Activated T-cell treated with anti-CD3 and anti-CD28 coated beads, Interleukin-2, amount 50 U/mL, for 72 hours (primary cell): ENCODE measurements at regions not wholly inside any gene's neighbourhood (a gene's known extent, or its start where the extent isn't known, plus 50 kb on each side); places are given as distances from the start of the nearest gene placed in this dataset.
"Not testable (repeated sequence)": the region's sequence is repeated elsewhere in the genome, so short reads cannot be mapped to it uniquely, and the experiment has no call there.

ENCODE experiments used
- ATAC-seq, 2 donors: fragments of 150-1000 bp; cut with Tn5 transposase; replicated peaks in 1 of 2; 2 replicates each; pipeline ENCODE4 v1.10.0; 2021; ENCODE audit warnings: moderate library complexity in 2 of 2, mild to moderate bottlenecking in 1 of 2
- DNase-seq, 2 donors: peaks; one replicate each; pipeline ENCODE4 v3.0.0; 2021 to 2022; ENCODE audit warnings: mixed read lengths in 1 of 2
- H3K27ac Mint-ChIP-seq: one replicate; pipeline ENCODE4 v1.8.0; 2022; ENCODE audit warnings: mild to moderate bottlenecking, moderate library complexity, mixed read lengths
- H3K27me3 Mint-ChIP-seq: one replicate; pipeline ENCODE4 v1.8.0; 2022; ENCODE audit warnings: low read depth, mixed read lengths
- H3K36me3 Mint-ChIP-seq, 2 donors: one replicate each; pipeline ENCODE4 v1.8.0; 2022; ENCODE audit warnings: mixed read lengths in 2 of 2, mild to moderate bottlenecking in 1 of 2; ENCODE audit not compliant: insufficient read depth in 2 of 2
- H3K4me1 Mint-ChIP-seq: one replicate; pipeline ENCODE4 v1.8.0; 2022; ENCODE audit warnings: low read depth, mixed read lengths
- H3K4me3 Mint-ChIP-seq, 2 donors: one replicate each; pipeline ENCODE4 v1.8.0; 2022; ENCODE audit warnings: mild to moderate bottlenecking in 2 of 2, mixed read lengths in 2 of 2, moderate library complexity in 2 of 2
- H3K9me3 Mint-ChIP-seq, 2 donors: one replicate each; pipeline ENCODE4 v1.8.0; 2022; ENCODE audit warnings: mixed read lengths in 2 of 2

DNA sequence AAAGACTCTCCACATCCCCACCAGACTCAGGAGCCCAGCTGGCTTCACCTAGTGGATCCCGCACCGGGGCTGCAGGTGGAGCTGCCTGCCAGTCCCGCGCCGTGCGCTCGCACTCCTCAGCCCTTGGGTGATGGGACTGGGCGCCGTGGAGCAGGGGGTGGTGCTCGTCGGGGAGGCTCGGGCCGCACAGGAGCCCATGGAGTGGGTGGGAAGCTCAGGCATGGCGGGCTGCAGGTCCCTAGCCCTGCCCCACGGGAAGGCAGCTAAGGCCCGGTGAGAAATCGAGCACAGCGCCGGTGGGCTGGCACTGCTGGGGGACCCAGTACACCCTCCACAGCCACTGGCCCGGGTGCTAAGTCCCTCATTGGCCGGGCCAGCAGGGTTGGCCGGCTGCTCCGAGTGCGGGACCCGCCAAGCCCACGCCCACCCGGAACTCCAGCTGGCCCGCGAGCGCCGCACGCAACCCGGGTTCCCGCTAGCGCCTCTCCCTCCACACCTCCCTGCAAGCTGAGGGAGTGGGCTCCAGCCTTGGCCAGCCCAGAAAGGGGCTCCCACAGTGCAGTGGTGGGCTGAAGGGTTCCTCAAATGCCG lies 93.2 kb upstream of the CCBE1 start:
- not testable (repeated sequence) for H3K4me1 Mint-ChIP-seq, H3K4me3 Mint-ChIP-seq, H3K36me3 Mint-ChIP-seq, H3K9me3 Mint-ChIP-seq, H3K27me3 Mint-ChIP-seq, ATAC-seq, DNase-seq, H3K27ac Mint-ChIP-seq

DNA sequence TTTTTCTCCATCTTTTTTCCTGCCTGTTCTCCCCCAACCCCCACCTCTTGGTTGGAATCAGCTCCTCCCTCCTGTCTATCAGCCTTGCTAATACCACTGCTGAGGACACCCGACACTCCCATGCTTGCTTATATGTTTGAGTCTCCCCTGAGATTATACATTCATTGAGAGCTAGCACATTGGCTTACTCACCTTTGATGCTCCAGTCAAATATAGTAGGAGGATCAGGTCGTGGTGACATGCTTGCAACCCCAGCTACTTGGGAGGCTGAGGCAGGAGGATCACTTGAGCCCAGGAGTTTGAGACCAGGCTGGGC lies 91.5 kb upstream of the CCBE1 start:
- Mint-ChIP-seq H3K27me3 (peaks cover under 1% of the 10 kb centered on the region), H3K9me3 (no peaks in the 10 kb centered on the region), H3K4me1 (no peaks in the 10 kb centered on the region), H3K36me3 (no peaks in the 10 kb centered on the region), H3K27ac (no peak overlapping the region), H3K4me3 (no peak overlapping the region)
- no peak for DNase-seq
- no peak for ATAC-seq

DNA sequence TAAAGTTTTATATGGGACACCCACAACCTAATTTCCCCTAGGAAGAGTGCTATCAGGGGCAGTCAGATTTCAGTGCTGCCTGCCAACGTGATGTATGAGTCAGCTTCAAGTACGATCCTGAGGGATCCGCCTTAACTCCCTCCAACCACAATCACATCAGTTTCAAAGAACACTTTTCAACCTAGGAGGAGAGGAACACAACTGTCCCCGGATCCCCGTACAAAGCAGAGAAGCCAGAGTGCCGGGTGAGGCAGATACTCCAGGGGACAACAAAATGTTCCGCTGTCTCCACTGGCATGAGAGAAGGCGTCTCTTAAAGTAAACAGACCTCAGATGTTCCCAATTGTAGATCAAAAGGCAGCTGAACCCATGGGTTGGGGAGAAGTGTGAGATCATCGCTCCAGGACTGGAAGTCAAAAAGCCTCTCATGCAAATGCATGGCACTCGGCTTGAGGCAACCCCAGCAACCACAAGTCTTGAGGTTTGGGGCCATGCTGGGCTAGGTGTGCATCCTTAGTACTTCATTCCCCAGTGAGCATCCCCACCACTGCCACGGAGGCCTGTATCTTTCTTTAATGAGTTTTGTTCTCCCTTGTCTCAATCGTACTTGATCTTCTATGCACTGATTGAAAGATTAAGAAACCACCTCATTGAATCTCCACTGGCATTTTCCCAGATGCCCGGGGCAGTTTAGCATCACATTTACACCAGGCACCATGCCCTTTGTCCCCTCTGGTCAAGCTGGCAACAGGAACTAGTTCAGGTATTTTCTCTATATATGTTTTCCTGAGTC lies 91.0 kb upstream of the CCBE1 start:
- Mint-ChIP-seq H3K27me3 (peaks cover 6% of the 10 kb centered on the region), H3K9me3 (no peaks in the 10 kb centered on the region), H3K4me1 (no peaks in the 10 kb centered on the region), H3K27ac (no peak overlapping the region), H3K36me3 (no peaks in the 10 kb centered on the region), H3K4me3 (no peak overlapping the region)
- ATAC-seq (no peak), DNase-seq (no peak)

DNA sequence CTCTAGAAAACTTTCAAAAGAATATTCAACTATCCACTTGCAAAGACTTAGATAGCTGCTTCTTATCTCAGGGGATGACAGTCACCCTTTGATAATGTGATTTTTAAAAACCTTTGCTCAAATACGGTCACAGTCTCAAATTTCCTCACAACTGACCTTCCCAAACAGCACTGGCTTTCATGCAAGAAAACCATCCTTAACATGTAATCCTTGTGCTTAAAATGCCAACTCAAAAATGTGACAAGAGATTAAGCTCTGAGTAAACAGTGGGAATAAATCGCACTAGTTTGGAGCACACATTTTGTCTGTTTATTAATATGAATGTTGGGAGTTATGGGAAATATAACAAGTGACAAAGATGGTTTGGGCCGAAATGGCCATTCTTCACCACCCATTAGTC lies 87.5 kb upstream of the CCBE1 start:
- Mint-ChIP-seq H3K36me3 (no peaks in the 10 kb centered on the region), H3K27me3 (peaks cover 11% of the 10 kb centered on the region), H3K9me3 (no peaks in the 10 kb centered on the region), H3K27ac (no peak overlapping the region), H3K4me3 (no peak overlapping the region), H3K4me1 (no peaks in the 10 kb centered on the region)
- no peak for ATAC-seq
- no peak for DNase-seq

DNA sequence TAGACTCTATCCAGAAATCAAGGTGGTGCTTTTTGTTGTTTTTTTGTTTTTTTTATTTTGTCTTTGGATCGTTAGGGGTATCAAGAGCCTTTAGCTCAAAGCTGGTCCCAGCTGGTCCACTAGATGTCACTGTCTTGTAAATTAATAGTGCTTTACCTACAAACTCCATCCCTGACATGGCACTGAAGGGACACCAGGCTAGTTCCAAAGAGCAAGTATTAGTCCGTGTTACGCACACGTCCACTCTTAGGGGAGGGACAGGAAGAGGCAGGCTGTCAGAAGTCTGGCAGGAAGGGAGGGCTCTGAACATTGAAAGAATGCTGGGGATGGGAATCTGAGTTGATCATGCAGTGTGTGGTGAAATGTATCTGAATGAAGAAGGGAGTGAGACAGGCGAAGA lies 85.9 kb upstream of the CCBE1 start:
- Mint-ChIP-seq H3K27me3 (peaks cover 11% of the 10 kb centered on the region), H3K36me3 (no peaks in the 10 kb centered on the region), H3K4me3 (no peak overlapping the region), H3K9me3 (no peaks in the 10 kb centered on the region), H3K4me1 (no peaks in the 10 kb centered on the region), H3K27ac (no peak overlapping the region)
- ATAC-seq (no peak), DNase-seq (peak; percentile 10 to 19)

DNA sequence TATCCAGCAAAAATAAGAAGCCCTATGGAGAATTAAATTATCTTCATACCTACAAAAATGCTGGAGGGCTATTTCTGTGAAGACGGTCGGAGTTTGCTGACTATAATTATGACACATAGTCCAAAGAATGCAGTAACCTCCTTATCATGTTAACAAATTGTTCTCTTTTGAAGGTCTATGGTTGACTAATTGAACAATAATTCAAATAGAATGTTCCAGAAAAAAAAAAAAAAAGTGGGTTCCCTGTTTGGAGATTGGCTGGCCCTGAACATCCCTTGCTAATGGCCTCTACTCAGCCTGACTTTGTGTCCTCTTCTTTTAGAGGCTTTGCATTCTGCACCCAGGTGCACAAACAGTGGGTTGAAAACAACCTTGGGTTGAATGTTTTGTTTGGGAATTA lies 82.8 kb upstream of the CCBE1 start:
- no peak for DNase-seq
- no peak overlapping the region for H3K27ac Mint-ChIP-seq
- no peak for ATAC-seq
- H3K27me3 Mint-ChIP-seq: peaks cover 11% of the 10 kb centered on the region
- no peak overlapping the region for H3K4me3 Mint-ChIP-seq
- peaks cover 0 to 2% of the 10 kb centered on the region in 2 donors for H3K9me3 Mint-ChIP-seq
- no peaks in the 10 kb centered on the region for H3K4me1 Mint-ChIP-seq
- H3K36me3 Mint-ChIP-seq: no peaks in the 10 kb centered on the region

DNA sequence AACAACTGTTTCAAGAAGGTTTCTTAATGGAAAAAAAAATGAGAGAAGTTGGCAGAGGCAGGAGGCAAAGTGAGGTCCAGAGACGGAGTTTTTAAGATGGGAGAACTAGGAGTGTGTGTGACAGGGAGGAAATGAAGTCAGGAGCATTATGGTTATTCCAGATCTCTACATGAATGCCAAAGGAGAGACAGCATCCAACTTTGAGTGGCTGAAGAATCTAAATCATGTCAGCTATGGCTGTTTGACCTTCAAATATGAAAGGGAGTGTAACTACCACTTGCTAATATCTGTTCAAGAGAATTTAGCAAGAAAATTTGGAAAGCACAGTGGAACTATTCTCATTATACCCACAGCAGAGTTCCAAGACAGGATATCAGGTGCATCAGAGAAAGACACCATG lies 81.2 kb upstream of the CCBE1 start:
- no peak overlapping the region for H3K27ac Mint-ChIP-seq
- H3K36me3 Mint-ChIP-seq: no peaks in the 10 kb centered on the region
- ATAC-seq: no peak
- H3K9me3 Mint-ChIP-seq: peaks cover 0 to 5% of the 10 kb centered on the region in 2 donors
- H3K4me1 Mint-ChIP-seq: no peaks in the 10 kb centered on the region
- no peak overlapping the region for H3K4me3 Mint-ChIP-seq
- peaks cover 19% of the 10 kb centered on the region for H3K27me3 Mint-ChIP-seq
- no peak for DNase-seq

DNA sequence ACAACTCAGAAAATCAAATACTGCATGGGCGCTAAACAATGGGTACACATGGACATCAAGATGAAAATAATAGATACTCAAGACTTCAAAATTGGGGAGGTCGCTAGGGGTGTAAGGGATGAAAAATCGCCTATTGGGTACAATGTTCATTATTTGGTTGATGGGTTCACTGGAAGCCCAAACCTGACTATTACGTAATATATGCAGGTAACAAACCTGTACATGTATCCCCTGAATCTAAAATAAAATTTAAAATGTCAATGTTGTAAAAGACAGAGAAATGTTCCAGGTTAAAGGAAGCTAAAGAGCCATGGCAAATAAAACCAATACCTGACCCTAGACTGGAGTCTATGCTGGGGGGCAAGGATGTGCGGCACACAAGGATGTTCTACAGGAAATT lies 80.4 kb upstream of the CCBE1 start:
- Mint-ChIP-seq H3K36me3 (no peaks in the 10 kb centered on the region), H3K27me3 (peaks cover 15% of the 10 kb centered on the region), H3K4me3 (no peak overlapping the region), H3K27ac (no peak overlapping the region), H3K4me1 (no peaks in the 10 kb centered on the region), H3K9me3 (peaks cover 0 to 5% of the 10 kb centered on the region in 2 donors)
- ATAC-seq (no peak), DNase-seq (no peak)

DNA sequence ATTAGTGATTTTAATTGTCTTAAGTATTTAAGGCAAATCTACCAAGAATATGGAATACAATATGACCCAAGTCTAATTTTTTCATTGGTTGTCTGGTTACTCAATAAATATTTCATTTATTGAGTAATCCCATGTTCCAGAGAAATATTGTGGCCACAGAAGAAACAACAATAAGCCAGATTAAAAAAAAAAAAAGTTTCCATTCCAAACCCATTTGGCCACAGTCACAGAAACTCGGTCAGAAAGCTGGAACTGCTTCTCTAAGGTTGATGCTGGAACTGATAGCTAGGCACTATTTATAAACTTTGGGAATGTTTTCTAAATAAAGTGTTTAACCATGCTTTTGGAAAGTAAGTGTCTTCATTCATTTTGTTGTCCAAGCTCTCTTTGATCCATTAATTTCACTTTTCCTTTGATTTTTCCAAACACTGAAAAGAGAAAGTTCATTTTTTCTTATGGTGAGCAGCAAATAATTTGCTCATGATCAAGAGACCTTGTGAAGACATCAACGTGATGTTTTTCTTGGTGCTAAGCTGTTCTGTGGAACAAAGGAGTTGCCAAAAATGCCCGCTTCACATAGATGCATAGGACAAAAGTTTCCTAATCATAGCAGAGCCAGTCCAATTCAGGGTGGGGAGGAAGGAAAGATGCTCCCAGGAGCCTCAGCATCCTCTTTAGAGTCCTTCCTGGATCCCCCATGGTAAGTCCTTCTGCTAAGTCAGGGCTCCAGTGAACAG lies 72.1 kb upstream of the CCBE1 start:
- Mint-ChIP-seq H3K4me3 (no peak overlapping the region), H3K9me3 (peaks cover 0 to 2% of the 10 kb centered on the region in 2 donors), H3K4me1 (no peaks in the 10 kb centered on the region), H3K27ac (no peak overlapping the region), H3K27me3 (peaks cover 12% of the 10 kb centered on the region), H3K36me3 (no peaks in the 10 kb centered on the region)
- ATAC-seq: no peak
- DNase-seq: no peak

DNA sequence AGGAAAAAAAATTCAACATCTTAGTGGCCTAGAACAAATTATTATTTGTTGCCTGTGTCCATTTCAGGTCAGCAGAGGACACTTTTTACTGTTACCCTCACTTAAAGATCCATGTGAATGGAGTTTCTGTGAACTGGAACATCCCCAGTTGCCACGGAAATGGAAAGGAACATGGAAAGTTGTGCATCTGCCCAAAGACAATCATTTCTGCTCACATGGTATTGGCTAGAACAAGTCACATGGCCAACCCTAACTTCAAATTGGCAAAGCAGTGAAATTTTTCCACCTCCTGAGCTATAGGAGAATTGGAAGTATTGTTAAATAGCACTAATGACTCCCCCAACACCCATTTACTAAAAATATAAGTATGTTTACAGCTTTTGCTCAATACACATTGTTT lies 71.2 kb upstream of the CCBE1 start:
- Mint-ChIP-seq H3K9me3 (no peaks in the 10 kb centered on the region), H3K27me3 (peaks cover 3% of the 10 kb centered on the region), H3K4me1 (no peaks in the 10 kb centered on the region), H3K27ac (no peak overlapping the region), H3K36me3 (no peaks in the 10 kb centered on the region), H3K4me3 (no peak overlapping the region)
- DNase-seq (no peak), ATAC-seq (no peak)

DNA sequence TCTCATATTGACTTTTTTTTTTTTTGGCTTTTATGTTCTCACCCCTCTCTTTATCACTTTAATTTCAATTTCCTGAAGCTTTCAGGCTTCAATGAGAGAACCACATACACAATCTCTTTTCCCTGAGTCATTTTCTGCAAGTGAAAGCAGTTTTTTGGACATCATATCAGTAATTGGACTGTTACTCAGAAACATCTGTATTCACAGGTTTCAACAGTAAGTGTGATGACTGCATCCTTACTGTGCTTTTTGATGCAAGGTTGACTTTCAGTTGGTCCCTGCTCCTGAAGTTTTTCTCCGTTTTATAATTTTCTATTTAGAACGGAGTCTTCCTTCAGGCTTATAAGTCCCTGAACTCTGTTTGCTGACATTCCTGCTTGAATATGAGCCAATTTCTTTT lies 70.5 kb upstream of the CCBE1 start:
- Mint-ChIP-seq H3K4me1 (no peaks in the 10 kb centered on the region), H3K27ac (no peak overlapping the region), H3K9me3 (no peaks in the 10 kb centered on the region), H3K36me3 (no peaks in the 10 kb centered on the region), H3K27me3 (no peaks in the 10 kb centered on the region), H3K4me3 (no peak overlapping the region)
- no peak for DNase-seq
- no peak for ATAC-seq

DNA sequence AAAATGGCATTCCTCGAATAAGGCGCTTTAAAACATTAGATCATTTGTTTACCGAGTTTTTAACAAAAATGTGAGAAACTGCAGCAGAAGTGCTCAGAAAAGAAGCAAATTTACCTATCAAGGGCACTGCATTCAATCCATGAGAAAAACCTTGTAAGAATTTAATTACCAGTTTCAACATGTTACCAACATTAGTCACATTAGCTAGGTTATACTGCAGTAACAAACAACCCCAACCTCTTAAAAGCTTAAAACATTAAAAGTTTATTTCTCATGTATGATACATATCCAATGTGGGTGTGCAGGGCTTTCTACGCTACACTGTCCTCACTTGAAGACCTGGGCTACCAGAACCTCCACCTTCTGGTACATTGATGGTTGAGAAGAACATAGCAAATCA lies 68.1 kb upstream of the CCBE1 start:
- Mint-ChIP-seq H3K27ac (no peak overlapping the region), H3K36me3 (no peaks in the 10 kb centered on the region), H3K9me3 (no peaks in the 10 kb centered on the region), H3K27me3 (no peaks in the 10 kb centered on the region), H3K4me3 (no peak overlapping the region), H3K4me1 (no peaks in the 10 kb centered on the region)
- no peak for ATAC-seq
- no peak for DNase-seq

DNA sequence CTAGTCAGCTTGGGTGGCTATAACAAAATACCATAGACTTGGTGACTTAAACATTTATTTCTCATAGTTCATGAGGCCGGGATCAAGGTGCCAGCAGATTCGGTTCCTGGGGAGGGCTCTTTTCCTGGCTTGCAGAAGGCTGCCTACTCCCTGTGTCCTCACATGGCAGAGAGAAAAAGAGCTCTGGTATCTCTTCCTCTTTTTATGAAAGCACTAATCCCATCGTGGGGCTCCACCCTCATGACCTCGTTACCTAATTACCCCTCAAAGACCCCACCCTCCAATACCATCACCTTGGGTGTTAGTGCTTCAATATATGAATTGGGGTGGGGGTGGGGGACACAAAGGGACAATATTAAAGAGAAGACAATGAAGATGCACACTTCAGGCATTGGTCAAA lies 67.1 kb upstream of the CCBE1 start:
- Mint-ChIP-seq H3K36me3 (no peaks in the 10 kb centered on the region), H3K4me1 (no peaks in the 10 kb centered on the region), H3K27ac (no peak overlapping the region), H3K27me3 (peaks cover 4% of the 10 kb centered on the region), H3K4me3 (no peak overlapping the region), H3K9me3 (no peaks in the 10 kb centered on the region)
- ATAC-seq (no peak), DNase-seq (no peak)
